Fibroblast of upper back skin (primary cell): ENCODE measurements at regions not wholly inside any gene's neighbourhood (a gene's known extent, or its start where the extent isn't known, plus 50 kb on each side); places are given as distances from the start of the nearest gene placed in this dataset.

Source experiments
- DNase-seq: peaks from one replicate; pipeline ENCODE4 v3.0.0-alpha.2; 2013

GRCh38 chr5:56340196-56340980 is 107.3 kb upstream of the ANKRD55 start:
- no peak for DNase-seq

- DNase-seq, result no peak
These were observed 106.6 kb upstream of the ANKRD55 start for GRCh38 chr5:56339732-56340131.

- no peak for DNase-seq
These were observed 104.7 kb upstream of the ANKRD55 start for GRCh38 chr5:56337715-56338319.

- no peak for DNase-seq
These were observed 102.1 kb upstream of the ANKRD55 start for GRCh38 chr5:56335212-56335611.

- DNase-seq, result no peak
These were observed 97.7 kb upstream of the ANKRD55 start for GRCh38 chr5:56330806-56331205.

GRCh38 chr5:56330167-56330566 is 97.0 kb upstream of the ANKRD55 start:
- DNase-seq, result no peak

GRCh38 chr5:56329652-56330051 is 96.5 kb upstream of the ANKRD55 start:
- DNase-seq, result no peak

- DNase-seq, result no peak
These were observed 95.8 kb upstream of the ANKRD55 start for GRCh38 chr5:56328753-56329560.

GRCh38 chr5:56327809-56328208 is 94.7 kb upstream of the ANKRD55 start:
- DNase-seq, result no peak

- no peak for DNase-seq
These were observed 93.6 kb upstream of the ANKRD55 start for GRCh38 chr5:56326770-56327169.

- no peak for DNase-seq
These were observed 93.0 kb upstream of the ANKRD55 start for GRCh38 chr5:56326116-56326515.

- no peak for DNase-seq
These were observed 91.9 kb upstream of the ANKRD55 start for GRCh38 chr5:56325039-56325438.

GRCh38 chr5:56323505-56323904 is 90.4 kb upstream of the ANKRD55 start:
- peak; percentile 73 for DNase-seq

- DNase-seq, result no peak
These were observed 89.5 kb upstream of the ANKRD55 start for GRCh38 chr5:56322592-56322991.

GRCh38 chr5:56321236-56321881 is 88.2 kb upstream of the ANKRD55 start:
- DNase-seq, result no peak

- DNase-seq, result no peak
These were observed 87.6 kb upstream of the ANKRD55 start for GRCh38 chr5:56320686-56321085.

GRCh38 chr5:56319526-56320181 is 86.5 kb upstream of the ANKRD55 start:
- DNase-seq, result peak; percentile 84

GRCh38 chr5:56317923-56318561 is 84.9 kb upstream of the ANKRD55 start:
- DNase-seq, result no peak

- no peak for DNase-seq
These were observed 83.3 kb upstream of the ANKRD55 start for GRCh38 chr5:56316299-56316994.

GRCh38 chr5:56314529-56314928 is 81.4 kb upstream of the ANKRD55 start:
- no peak for DNase-seq

- DNase-seq, result no peak
These were observed 80.5 kb upstream of the ANKRD55 start for GRCh38 chr5:56313596-56313995.
